HG03175 (cell line): ENCODE measurements at regions not wholly inside any gene's neighbourhood (a gene's known extent, or its start where the extent isn't known, plus 50 kb on each side); places are given as distances from the start of the nearest gene placed in this dataset.

Source experiments
- ATAC-seq: cut with Tn5 transposase; IDR thresholded peaks from one replicate; pipeline ENCODE4 v1.9.1; 2021; ENCODE audit warnings: mild to moderate bottlenecking, moderate library complexity; ENCODE audit not compliant: unreplicated experiment

GRCh38 chr13:104485571-104485970, 1419.4 kb upstream of the SLC10A2 start:
- ATAC-seq = no peak

GRCh38 chr13:104483631-104484030, 1417.4 kb upstream of the SLC10A2 start:
- no peak for ATAC-seq

DNA sequence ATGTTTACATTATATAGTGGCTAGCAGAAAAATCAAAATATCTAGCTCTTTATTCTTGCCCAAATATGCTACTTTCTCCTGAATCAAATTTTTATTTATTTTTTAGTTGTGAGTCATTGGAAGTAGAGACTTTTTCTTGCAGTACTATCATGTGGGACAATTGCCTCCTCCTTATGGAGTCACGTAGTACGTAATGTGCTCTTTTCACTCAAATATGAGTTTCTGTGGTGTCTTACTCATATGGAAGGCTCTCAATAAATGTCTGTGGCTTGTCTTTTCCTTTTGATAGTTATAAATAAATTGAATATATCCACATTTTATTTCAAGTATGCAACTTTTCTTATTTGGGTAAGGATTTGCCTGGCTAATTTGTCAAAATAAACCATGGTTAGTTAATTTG, 1411.0 kb upstream of the SLC10A2 start:
- ATAC-seq = no peak

GRCh38 chr13:104473936-104474335, 1407.7 kb upstream of the SLC10A2 start:
- no peak for ATAC-seq

DNA sequence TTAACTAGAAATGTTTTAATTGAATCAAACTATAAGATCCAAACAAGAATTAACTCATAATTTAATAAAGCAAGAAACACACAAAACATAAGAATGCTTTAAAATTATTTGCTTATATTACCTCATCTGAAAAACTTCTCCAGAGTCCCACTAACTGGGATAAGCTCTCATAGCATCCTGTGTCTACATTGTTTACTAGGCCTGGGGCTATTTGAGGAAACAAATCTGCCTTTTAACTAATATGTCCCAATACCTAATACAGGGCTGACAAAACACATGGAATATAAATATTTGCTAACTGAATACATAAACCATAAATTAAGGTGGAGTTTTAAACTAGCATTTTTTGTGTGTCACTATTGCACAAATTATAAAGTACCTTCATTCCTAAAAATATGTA, 1399.8 kb upstream of the SLC10A2 start:
- ATAC-seq = no peak

- ATAC-seq = no peak
Measured at GRCh38 chr13:104461049-104461448, 1394.8 kb upstream of the SLC10A2 start.

GRCh38 chr13:104460554-104460953, 1394.3 kb upstream of the SLC10A2 start:
- no peak for ATAC-seq

GRCh38 chr13:104450006-104450405, 1383.8 kb upstream of the SLC10A2 start:
- ATAC-seq = no peak

DNA sequence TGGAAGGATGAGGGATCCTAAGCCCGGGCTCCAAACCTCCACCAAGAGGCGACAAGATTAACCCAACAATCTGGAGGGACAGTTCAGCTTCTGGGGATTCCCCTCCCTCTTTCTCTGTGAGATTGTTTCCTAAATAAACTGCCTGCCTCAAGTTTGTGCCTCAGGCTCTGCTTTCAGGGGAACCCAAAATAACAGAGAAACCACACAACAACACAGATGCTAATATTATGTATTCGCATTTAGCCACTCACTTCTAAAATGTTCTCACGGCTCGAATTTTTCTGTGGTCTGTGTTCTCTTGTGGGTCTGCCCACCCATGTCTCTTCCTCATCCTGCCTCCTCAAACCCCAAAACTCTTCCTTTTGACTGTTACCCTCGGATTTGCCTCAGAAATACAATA, 1381.1 kb upstream of the SLC10A2 start:
- ATAC-seq = no peak

DNA sequence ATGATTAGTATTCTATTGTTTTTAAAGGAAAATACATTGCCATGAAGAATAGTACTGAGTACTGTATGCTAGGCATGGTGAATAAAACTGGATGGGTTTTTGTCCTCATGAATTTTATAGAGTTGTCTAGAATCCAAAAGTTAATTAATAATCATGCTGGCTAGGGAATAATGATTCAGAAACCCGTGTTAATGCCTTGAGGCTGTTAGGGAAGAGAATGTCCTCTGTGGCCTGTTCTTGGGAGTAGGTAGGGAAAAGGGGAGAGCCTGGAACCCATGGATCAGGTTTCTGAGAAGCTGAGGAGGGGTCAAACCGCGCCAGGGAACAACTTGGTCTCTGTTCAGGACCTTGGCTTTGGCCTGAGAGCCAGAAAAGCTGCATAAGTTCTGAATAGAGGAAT, 1376.3 kb upstream of the SLC10A2 start:
- no peak for ATAC-seq

DNA sequence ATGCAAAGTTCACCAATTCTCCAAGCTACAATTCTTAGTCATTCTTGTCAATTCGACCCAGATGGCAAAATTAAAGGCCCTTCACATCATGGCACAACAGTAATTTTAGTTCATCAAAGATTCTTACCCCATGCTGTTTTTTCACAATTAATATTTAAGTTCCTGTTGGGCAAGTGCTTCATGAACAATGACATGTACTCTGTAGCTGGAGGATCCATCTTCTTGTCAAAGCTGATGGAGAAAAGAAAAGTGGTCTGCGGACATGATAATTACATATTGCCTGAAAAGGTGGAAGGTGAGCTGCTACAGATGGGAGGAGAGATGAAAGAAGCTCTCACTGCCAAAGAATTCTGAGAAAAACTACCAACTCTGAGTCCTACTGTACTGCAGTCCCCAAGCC, 1370.3 kb upstream of the SLC10A2 start:
- ATAC-seq = no peak

DNA sequence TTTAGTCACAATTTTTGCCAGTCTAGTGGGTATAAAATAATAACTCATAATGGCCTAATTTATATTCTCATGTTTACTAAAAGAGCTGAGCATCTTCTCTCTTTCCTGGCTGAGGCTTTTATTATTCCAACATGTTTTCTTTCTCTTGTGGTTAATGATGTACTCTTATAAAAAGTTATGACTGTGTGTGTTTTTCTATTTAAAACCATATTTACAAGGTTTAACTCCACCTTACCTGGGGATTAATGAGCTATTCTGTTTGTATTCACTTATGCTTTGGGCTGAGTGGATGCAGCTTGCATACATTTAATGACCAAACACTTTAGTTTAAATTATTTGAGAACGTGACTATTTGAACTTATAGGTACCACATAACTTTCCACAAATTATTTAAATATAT, 1365.7 kb upstream of the SLC10A2 start:
- no peak for ATAC-seq

DNA sequence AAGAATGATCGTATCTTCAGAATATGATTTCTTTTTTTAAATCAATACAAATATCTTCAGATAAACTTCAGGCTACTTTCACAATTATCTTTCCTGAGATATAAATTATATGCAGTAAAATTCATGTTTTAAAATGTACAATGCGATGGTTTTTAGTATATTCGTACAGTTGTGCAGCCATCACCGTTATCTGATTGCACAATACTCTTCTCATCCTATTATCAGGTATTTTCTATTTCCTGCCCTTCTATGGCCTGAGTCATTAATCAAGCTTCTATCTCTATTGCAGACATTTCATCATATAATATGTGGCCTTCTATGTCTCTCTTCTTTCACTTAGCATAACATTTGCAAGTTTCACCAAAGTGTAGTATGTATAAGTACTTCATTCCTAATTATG, 1360.2 kb upstream of the SLC10A2 start:
- ATAC-seq = no peak

DNA sequence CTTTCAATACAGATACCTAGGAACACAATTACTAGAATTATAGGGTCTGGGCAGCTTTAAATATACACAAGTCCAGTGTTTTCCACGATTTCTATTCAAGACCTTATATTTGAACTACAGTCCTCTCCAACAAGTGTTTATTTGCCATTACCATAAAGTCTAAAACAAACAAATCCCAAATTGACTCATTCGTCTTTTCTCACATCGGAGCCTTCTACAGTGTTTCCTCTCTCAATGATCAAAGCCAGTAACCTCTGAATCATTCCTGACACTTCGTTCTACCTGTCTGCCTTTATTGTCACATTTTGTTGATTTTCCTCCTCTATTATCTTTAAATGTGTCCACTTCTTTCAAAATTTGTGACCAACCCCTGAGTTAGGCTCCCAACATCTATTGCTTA, 1356.5 kb upstream of the SLC10A2 start:
- ATAC-seq = no peak

- no peak for ATAC-seq
Measured at GRCh38 chr13:104416973-104417372, 1350.8 kb upstream of the SLC10A2 start.

GRCh38 chr13:104414771-104415170, 1348.6 kb upstream of the SLC10A2 start:
- ATAC-seq = no peak

DNA sequence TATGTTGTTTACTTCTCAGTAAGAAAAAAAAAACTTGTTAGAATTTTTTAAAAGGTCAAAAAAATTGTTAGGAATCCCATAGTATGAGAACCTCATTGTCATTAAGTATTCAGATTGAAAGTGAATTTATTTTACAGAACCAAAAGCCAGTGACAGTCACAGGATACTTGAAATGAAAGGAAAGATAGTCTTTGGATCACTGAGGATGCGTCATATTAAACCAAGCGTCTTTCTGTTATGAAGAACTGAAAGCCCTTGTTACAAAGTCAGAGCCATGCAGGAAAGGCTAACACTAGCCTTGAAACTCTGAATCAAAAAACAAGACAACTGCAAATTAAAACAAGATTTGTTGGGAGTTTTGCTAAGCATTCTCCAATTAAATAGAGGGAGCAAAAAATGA, 1348.0 kb upstream of the SLC10A2 start:
- no peak for ATAC-seq

DNA sequence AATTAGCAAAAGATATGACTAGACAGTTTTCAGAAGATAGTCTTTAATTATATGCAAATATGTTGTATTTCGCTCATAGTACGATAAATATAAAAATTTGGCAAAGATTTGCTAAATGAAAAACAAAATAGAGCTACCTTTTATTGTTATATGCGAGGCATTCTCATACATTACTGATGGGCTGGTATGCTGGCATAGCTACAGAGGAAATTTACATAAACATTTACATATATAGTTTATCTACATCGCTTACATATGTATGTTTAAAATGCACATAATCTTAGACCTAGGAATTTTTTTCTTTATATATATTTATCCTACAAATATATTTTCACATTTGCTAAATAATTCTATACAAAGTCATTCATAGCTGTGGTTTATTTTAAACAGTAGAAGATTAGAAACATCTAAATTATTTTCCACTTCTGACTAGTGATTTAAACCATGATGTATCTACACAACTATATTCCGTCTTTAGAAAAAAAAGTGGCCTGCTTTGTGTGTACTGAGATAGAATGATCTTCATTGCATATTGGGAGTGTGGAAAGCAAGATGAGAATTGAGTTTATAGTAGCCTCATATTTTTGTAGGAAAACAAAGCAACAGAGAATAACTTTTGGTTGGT, 1345.0 kb upstream of the SLC10A2 start:
- no peak for ATAC-seq

GRCh38 chr13:104408733-104409132, 1342.5 kb upstream of the SLC10A2 start:
- ATAC-seq = no peak

GRCh38 chr13:104404325-104404724, 1338.1 kb upstream of the SLC10A2 start:
- ATAC-seq = no peak

DNA sequence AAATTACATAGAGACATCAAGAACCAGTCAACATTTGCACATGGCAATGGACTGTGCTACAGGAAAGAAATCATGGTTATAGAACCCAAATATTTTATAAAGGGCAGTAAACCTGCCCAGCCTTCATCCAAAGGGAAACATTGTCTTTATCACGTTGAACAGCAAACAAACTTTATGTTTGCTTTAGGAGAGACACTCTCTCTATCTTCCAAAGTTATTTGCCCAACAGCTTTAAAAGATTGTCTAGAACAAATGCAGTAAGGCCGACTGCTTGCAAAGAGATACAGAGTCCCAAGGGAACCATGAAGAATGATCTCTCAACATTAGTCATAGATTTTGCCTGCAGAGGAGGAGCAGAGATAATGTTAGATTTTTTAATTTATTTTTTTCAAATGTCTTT, 1323.5 kb upstream of the SLC10A2 start:
- no peak for ATAC-seq

DNA sequence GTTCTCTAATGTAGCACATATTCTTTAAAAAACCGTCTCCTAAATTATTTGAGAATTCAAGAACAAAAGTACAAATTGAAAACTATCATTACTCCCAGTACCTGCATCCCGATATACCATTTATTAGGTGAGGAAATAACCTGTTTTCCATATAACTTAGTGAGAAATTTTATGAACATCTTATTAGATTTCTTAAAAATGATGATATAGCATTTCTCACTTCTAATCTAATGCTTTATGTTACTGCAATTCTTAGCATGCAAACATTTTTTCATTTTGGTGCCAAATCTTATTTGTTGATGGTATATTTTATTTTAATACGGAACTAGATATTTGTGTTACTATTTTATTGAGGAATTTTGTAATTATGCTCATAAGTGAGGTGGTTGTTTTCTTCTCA, 1321.3 kb upstream of the SLC10A2 start:
- ATAC-seq = no peak

DNA sequence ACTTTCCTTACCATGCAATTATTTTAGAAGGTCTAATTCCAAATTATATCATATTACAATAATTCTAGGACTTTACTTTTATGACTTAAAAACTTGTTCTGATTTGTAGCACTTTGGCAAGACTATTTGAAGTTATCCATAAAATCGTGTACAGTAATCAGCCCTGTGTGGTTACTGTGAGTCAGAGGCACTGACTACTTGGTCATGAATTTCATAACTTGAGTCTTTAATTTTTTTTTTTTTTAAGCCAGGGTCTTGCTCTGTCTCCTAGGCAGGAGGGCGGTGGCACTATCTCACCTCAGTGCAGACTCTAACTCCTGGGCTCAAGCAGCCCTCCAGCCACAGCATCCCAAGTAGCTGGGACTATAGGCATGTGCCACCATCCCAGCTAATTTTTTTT, 1319.2 kb upstream of the SLC10A2 start:
- no peak for ATAC-seq

DNA sequence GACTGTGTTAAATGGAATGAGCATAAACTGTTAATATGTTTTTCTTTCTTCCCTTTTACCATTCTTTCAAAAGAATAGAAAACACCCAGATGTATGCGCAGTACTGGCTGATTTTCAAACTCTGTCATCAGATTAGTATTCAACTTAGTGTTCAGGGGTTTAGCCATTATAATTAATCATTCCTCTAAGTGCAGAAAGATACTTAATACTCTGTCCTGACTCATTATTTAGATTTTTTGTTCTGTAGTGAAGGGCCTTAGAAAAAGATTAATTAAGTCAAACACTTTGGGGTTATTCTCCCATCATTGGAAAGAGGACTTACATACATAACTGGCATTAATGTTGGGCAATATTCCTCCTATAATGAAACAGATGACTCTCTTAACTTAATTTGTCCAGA, 1316.7 kb upstream of the SLC10A2 start:
- ATAC-seq = no peak
